ENCODE measurements at regions not wholly inside any gene's neighbourhood (a gene's known extent, or its start where the extent isn't known, plus 50 kb on each side); places are given as distances from the start of the nearest gene placed in this dataset.

GRCh38 chr13:90899416-90899815, 448.1 kb upstream of the MIR17HG start:
- Histone ChIP-seq H3K27ac (no peak overlapping the region), H3K4me1 (no peaks in the 10 kb centered on the region), H3K4me3 (no peak overlapping the region), H3K9me3 (no peaks in the 10 kb centered on the region), H3K36me3 (no peaks in the 10 kb centered on the region), H3K27me3 (no peaks in the 10 kb centered on the region)
- TF ChIP-seq CTCF (IDR thresholded peaks at IDR 0.05) (no peak), POLR2A (IDR thresholded peaks at IDR 0.05) (no peak), POLR2AphosphoS5 (IDR thresholded peaks at IDR 0.05) (no peak), EP300 (IDR thresholded peaks at IDR 0.05; ENCODE audit: low read depth) (no peak)
- 33 to 45% methylated on average over 1 of the region's 1 CpG for WGBS, 2 donors (ENCODE audit: low coverage in 1 of 2)
- intact Hi-C loops (cut with DNase I; ENCODE audit: low total_unique reads) (no loop called here), in situ Hi-C loops (cut with MboI; ENCODE audit: low pct_ligation_motif_present in 1 of 4, low pct_unique_long_range_greater_than_20kb in 1 of 4, low sequenced_read_pairs in 3 of 4) (no loop called here)
- DNase-seq, result no peak

- WGBS, 2 donors (ENCODE audit: low coverage in 1 of 2), result 36 to 55% methylated on average over 1 to 2 of the region's 2 CpGs
- Histone ChIP-seq H3K4me3 (no peak overlapping the region), H3K9me3 (no peaks in the 10 kb centered on the region), H3K36me3 (no peaks in the 10 kb centered on the region), H3K27me3 (no peaks in the 10 kb centered on the region), H3K4me1 (no peaks in the 10 kb centered on the region), H3K27ac (no peak overlapping the region)
- no peak for TF ChIP-seq POLR2AphosphoS5 (IDR thresholded peaks at IDR 0.05)
- no peak for TF ChIP-seq EP300 (IDR thresholded peaks at IDR 0.05; ENCODE audit: low read depth)
- no peak for TF ChIP-seq CTCF (IDR thresholded peaks at IDR 0.05)
- no peak for TF ChIP-seq POLR2A (IDR thresholded peaks at IDR 0.05)
- DNase-seq, result no peak
- intact Hi-C loops (cut with DNase I; ENCODE audit: low total_unique reads), result no loop called here
- in situ Hi-C loops (cut with MboI; ENCODE audit: low pct_ligation_motif_present in 1 of 4, low pct_unique_long_range_greater_than_20kb in 1 of 4, low sequenced_read_pairs in 3 of 4), result no loop called here
These were observed 445.2 kb upstream of the MIR17HG start for GRCh38 chr13:90902255-90902654.

- in situ Hi-C loops (cut with MboI; ENCODE audit: low pct_ligation_motif_present in 1 of 4, low pct_unique_long_range_greater_than_20kb in 1 of 4, low sequenced_read_pairs in 3 of 4) (no loop called here), intact Hi-C loops (cut with DNase I; ENCODE audit: low total_unique reads) (no loop called here)
- Histone ChIP-seq H3K4me3 (no peak overlapping the region), H3K9me3 (no peaks in the 10 kb centered on the region), H3K36me3 (no peaks in the 10 kb centered on the region), H3K27ac (no peak overlapping the region), H3K27me3 (no peaks in the 10 kb centered on the region), H3K4me1 (no peaks in the 10 kb centered on the region)
- 78 to 94% methylated on average over 1 of the region's 1 CpG for WGBS, 2 donors (ENCODE audit: low coverage in 1 of 2)
- no peak for DNase-seq
- no peak for TF ChIP-seq POLR2A (IDR thresholded peaks at IDR 0.05)
- no peak for TF ChIP-seq POLR2AphosphoS5 (IDR thresholded peaks at IDR 0.05)
- TF ChIP-seq CTCF (IDR thresholded peaks at IDR 0.05), result no peak
These were observed 440.9 kb upstream of the MIR17HG start for GRCh38 chr13:90906554-90906953.

- Histone ChIP-seq H3K27me3 (no peaks in the 10 kb centered on the region), H3K27ac (no peak overlapping the region), H3K4me1 (no peaks in the 10 kb centered on the region), H3K4me3 (no peak overlapping the region), H3K36me3 (no peaks in the 10 kb centered on the region), H3K9me3 (no peaks in the 10 kb centered on the region)
- intact Hi-C loops (cut with DNase I; ENCODE audit: low total_unique reads) (no loop called here), in situ Hi-C loops (cut with MboI; ENCODE audit: low pct_ligation_motif_present in 1 of 4, low pct_unique_long_range_greater_than_20kb in 1 of 4, low sequenced_read_pairs in 3 of 4) (no loop called here)
- 82 to 88% methylated on average over 2 of the region's 2 CpGs for WGBS, 2 donors (ENCODE audit: low coverage in 1 of 2)
- no peak for DNase-seq
- no peak for TF ChIP-seq CTCF (IDR thresholded peaks at IDR 0.05)
- TF ChIP-seq POLR2AphosphoS5 (IDR thresholded peaks at IDR 0.05), result no peak
- no peak for TF ChIP-seq EP300 (IDR thresholded peaks at IDR 0.05; ENCODE audit: low read depth)
- no peak for TF ChIP-seq POLR2A (IDR thresholded peaks at IDR 0.05)
These were observed 438.7 kb upstream of the MIR17HG start for GRCh38 chr13:90908792-90909191.
